LoVo (cell line): ENCODE measurements at regions not wholly inside any gene's neighbourhood (a gene's known extent, or its start where the extent isn't known, plus 50 kb on each side); places are given as distances from the start of the nearest gene placed in this dataset.

ENCODE experiments used
- DNase-seq: peaks from one replicate; pipeline ENCODE4 v3.0.0-alpha.2; 2016; ENCODE audit warnings: low spot score

- DNase-seq, result no peak
These were observed 183.8 kb upstream of the LHX5 start for GRCh38 chr12:113655479-113655878.

- no peak for DNase-seq
These were observed 180.0 kb upstream of the LHX5 start for GRCh38 chr12:113651662-113652061.

DNA sequence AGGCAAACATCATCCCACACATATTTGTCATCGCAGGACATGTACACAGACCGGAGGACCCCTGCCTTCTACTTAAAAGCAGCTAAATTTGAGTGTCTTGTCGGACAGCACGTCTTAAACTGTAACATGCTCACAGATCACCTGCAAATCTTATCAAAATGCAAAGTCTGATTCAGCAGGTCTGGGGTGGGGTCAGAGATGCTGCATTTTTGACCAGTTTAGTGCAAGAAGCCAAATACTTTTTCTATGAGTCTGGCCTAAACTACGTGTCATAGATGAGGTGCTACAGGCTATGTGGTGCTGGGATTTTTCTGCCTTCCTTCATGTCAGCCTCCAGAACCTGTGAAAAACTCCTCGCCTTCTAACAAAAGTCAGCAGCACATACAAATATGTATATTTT, 178.8 kb upstream of the LHX5 start:
- no peak for DNase-seq

DNA sequence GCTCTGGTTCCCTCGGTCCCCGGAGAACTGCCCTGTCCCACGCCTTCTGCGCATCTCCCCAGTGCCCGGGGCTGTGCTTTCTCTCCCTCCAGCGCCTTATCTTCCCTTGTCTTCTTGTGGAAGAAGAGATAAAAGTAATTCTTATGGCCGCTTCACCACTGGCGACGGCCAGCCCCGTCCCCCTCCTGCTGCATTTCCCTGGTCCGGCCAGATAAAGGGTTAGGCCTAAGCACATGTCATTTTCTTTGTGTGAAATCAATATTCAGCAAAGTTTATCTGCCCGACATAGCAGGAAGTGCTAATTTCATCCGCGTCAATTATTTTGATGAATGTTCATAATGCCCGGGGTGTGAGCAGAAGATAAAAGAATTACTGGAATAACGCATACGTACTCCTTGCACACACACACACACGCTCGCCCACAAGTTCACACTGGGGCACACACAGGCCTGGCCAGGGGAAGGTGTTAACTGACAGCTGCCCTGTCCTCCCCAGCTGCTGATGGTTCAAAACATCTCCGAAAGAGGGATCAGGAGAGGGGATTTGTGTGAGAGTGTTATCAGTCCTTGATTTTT, 177.7 kb upstream of the LHX5 start:
- DNase-seq, result no peak

- DNase-seq, result no peak
These were observed 175.4 kb upstream of the LHX5 start for GRCh38 chr12:113647048-113647447.

- DNase-seq, result no peak
These were observed 173.9 kb upstream of the LHX5 start for GRCh38 chr12:113645603-113646002.

GRCh38 chr12:113645183-113645582, 173.5 kb upstream of the LHX5 start:
- no peak for DNase-seq

DNA sequence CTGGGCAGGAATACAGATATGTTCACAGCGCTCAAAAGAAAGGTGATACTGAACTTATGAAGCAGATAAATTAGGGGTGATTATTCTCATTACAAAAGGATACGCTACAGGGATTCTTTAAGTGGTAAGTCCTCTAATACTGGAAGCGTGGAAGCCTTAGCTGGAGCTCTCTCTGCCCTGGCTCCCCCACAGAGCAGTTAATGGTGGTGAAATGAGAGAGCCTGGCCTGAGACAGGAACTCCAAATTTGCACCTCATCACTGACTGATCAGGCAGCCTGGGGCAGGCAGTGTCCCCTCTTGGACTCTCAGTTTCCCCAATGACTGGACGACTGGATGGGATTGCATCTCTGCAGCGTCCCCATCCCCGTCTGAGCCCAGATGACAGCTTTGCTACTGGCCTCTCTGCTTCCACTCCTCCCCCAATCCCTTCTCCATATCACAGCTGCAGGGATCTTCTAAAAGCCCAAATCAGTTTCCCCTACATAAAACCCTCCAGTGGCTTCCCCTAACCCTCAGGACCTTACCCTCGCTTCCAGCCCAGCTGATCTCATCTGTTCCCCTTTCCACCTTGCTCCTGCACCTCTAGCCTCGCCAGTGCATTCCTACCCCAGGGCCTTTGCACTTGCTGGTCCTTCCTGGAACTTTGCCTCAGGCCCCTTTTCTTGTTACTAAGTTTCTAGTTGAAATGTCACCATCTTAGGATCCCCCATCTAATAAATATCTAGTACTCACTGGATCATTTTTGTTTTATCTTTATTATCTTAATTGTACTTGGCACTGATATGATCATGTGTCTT, 171.7 kb upstream of the LHX5 start:
- DNase-seq, result no peak

GRCh38 chr12:113642672-113643071, 171.0 kb upstream of the LHX5 start:
- no peak for DNase-seq

DNA sequence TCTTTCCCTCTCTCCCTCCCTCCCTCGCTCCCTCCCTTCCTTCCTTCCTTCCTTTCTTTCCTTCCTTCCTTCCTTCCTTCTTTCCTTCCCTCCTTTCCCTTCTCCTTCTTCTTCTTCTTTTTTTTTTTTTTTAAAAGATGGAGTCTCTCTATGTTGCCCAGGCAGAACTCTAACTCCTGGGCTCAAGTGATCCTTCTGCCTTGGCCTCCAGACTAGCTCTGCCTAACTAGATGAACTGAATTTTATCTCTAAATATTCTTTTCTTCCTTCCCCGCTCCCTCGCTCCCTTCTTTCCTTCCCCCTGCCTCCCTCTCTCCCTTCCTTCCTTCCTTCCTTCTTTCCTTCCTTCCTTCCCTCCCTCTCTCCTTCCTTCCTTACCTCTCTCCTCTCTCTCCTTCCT, 170.5 kb upstream of the LHX5 start:
- DNase-seq, result no peak

- no peak for DNase-seq
These were observed 169.9 kb upstream of the LHX5 start for GRCh38 chr12:113641426-113642030.

DNA sequence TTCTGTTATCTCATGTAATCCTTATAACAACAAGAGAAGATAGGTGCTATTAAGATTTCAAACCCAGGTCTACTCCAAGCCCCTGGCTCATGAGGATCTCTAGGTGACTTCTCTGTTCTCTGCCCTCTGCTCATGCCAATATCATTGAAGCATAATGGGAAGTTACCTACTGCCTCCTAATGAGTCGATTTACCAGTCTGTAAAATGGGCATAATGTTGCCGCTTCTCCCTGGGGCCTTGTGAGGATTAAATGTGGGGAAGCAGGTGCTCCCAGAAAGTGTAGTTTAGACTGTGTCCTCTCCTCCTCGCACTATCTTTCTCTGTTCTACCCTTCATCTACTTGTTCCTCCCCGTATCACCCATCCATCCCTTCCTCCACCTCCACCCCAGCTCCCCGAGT, 169.2 kb upstream of the LHX5 start:
- DNase-seq, result no peak

DNA sequence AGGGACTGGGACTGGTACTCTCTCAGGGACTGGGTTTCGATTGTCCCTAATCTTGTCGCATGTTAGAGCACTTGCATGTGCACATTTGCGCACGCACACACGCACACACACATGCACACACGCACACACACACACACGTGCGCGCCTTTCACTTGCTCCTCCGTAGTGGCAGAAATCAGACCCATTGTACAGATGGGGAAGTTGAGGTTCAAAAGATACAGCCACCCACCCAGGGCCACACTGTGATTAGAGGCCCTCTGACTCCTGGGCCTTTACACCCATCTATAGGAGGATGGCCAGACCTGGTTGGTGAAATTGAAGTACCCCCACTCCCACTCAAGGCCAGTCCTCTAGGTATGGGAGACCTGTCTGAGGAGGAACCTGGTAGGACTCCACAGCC, 167.8 kb upstream of the LHX5 start:
- no peak for DNase-seq

DNA sequence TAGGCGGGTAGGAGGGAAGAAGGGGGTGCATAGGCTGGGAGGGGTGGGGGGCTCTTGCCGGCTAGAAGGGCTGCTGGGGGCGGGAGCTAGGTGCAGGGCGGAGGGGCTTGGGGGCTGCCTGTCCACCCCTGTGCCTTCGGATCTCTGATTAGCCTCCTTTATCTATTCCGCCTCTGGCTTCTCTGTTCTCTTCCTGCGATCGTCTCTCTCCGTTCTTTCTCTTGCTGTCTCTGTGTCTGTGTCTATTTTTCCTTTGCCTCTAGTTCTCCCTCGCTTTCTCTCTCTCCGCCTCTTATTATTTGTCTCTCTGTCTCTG, 166.7 kb upstream of the LHX5 start:
- no peak for DNase-seq

DNA sequence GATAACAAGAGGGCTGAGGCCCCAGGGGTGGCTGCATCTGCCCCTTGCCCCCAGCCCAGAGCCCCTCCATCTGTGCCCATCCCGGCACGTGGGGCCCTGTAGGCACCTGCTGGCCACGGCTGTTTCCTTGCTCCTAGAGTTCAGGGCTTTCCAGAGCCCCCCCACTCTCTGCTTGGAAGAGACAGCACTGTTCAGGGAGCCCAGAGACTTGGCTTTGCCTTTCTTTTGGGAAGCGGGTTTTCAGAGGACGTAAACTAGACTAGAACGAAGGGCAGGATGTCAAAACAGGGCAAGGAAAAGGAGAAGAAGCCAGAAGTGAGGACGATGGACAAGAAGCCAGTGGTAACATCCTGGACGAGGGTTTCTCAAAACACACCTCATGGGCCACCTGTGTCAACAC, 163.3 kb upstream of the LHX5 start:
- DNase-seq, result no peak

DNA sequence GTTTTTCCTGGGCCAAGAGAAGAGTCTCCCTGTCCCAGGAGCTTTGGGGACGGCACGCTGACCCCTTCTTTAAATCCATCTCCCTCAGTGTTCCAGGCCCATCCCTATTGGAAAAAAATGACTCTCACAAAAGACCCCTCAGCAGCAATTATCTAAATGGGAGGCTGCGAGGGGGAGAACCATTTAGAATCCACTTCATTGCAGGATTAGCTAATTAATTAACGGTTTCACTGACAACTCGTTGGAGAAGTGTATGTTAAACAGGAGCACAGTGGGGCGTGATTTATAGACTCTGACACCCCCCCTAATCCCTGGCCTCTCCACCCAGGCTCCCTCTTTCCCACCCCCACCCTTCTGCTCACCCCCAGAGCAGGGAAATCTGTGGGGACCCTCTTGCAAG, 162.8 kb upstream of the LHX5 start:
- no peak for DNase-seq

GRCh38 chr12:113633678-113634332, 162.1 kb upstream of the LHX5 start:
- no peak for DNase-seq

GRCh38 chr12:113630625-113631024, 159.0 kb upstream of the LHX5 start:
- DNase-seq, result no peak

GRCh38 chr12:113625499-113625898, 153.8 kb upstream of the LHX5 start:
- DNase-seq, result no peak

DNA sequence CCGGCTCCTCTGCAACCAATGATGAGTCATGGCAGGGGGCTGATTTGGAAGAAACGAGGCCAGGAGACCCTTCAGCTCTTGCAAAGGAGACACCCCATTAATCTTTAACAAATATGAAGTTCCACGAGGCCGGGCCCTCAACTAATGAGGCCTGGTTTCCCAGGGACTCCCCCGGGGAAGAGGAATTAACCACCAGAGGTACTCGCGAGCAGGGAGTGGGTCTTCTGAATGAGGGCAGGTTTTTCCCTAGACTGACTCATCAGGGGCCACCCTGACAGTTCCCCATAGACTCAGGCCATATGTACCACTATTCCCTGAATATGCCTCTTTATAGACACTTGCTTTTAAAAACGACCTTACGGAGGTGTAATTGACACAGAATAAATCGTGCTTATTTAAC, 150.7 kb upstream of the LHX5 start:
- DNase-seq, result no peak

DNA sequence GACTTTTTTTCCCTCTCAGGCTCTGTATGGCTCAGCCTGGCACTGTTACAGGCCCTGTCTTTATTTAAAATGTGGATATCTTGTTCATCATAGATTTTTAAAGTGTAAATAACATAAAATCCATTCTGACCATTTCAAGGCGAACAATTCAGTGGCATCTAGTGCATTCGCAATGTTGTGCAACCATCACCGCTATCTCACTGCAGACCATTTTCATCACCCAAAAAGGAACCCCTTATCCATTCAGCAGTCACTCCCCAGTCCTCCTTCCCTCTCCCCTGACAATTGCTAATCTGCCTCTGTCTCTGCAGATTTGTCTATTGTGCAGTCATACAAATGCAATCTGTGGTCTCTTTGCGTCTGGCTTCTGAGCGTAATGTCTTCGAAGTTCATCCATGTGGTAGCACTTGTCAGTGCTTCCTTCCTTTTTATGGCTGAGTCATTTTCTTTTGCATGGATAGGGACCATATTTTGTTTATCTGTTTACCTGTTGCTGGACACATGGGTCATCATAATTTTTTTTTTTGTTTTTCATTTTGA, 148.8 kb upstream of the LHX5 start:
- DNase-seq, result no peak

DNA sequence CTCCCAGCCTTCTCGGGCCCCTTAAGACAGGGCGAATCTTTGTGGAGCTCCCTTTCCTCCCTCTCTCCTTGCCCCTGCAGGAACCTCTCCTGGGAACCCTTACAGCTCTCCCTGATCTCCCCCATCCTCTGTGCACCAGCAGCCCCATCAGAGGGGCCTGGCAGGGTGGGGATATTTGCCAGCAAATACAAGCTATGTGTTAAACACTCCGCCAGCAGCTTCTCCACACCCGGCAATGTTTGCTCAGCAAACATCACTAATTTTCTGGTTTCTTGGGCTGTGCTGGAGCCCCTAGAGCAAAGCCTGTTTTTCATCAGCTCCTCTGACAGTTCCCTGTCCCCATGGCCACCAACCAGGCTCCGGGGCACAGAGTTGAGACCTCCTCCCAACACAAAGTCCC, 147.5 kb upstream of the LHX5 start:
- no peak for DNase-seq

DNA sequence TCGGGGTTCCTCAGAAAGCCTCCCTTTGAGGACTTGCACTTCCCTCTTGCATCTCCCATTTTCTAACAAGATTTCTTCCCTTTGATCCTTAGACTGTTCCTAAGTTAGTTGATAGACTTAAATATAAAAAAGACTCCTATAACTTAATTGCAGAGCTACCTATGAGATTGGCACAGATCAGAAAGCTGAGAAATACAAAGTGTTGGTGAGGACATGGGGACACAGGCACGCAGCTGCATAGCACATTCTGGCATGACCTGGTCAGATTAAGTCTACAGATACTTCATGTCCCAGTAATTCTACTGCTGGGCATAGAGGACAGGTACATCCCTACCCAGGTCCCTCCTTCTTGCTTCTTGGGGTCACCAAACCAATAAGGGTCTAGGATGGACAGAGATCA, 141.7 kb upstream of the LHX5 start:
- DNase-seq, result no peak
